Activated T-cell treated with anti-CD3 and anti-CD28 coated beads, Interleukin-2, amount 50 U/mL, for 1 hour (primary cell): ENCODE measurements at regions not wholly inside any gene's neighbourhood (a gene's known extent, or its start where the extent isn't known, plus 50 kb on each side); places are given as distances from the start of the nearest gene placed in this dataset.

Experiments
- DNase-seq: peaks from one replicate; pipeline ENCODE4 v3.0.0-alpha.2; 2020

DNA sequence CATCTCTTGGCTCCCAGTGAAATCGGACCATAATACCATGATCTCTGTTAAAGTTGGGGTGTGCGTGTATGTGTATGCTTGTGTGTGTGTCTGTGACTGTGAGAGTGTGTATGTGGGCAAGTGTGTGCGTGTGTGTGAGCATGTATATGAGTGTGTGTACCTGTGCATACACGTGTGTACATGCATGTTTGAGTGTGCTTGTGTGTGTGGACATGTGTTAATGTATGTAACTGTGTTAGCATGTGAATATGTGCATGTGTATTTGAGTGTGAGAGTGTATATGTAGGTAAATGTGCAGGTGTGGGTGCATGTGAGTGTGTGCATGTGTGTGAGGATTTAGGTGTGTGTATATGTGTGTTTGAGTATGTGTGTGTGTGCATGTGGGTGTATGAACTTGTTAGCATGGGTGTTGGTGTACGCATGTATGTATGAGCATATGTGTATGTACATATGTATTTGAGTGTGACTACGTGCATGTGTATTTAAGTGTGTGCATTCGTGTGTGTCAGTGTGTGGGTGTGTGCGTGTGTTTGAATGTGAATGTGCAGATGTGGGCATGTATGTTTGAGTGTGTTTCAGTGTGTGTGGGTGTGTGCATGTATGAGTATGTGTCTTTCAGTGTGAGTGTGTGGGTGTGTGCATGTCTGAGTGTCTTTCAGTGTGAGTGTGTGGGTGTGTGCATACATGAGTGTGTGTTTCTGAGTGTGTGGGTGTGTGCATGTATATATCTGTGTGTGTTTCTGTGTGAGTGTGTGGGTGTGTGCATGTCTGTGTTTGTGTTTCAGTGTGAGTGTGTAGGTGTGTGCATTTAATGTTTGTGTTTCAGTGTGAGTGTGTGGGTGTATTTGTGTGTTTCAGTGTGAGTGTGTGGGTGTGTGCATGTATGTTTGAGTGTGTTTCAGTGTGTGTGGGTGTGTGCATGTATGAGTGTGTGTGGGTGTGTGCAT, 183.2 kb downstream of the SOX9 start:
- DNase-seq, result no peak

- DNase-seq, result no peak
Measured at GRCh38 chr17:72304859-72305258, 184.0 kb downstream of the SOX9 start.

- DNase-seq, result no peak
Measured at GRCh38 chr17:72305472-72305871, 184.7 kb downstream of the SOX9 start.

GRCh38 chr17:72306037-72306436, 185.2 kb downstream of the SOX9 start:
- no peak for DNase-seq

GRCh38 chr17:72307836-72308235, 187.0 kb downstream of the SOX9 start:
- no peak for DNase-seq

GRCh38 chr17:72308744-72309385, 188.0 kb downstream of the SOX9 start:
- DNase-seq, result no peak

GRCh38 chr17:72311004-72311403, 190.2 kb downstream of the SOX9 start:
- no peak for DNase-seq

DNA sequence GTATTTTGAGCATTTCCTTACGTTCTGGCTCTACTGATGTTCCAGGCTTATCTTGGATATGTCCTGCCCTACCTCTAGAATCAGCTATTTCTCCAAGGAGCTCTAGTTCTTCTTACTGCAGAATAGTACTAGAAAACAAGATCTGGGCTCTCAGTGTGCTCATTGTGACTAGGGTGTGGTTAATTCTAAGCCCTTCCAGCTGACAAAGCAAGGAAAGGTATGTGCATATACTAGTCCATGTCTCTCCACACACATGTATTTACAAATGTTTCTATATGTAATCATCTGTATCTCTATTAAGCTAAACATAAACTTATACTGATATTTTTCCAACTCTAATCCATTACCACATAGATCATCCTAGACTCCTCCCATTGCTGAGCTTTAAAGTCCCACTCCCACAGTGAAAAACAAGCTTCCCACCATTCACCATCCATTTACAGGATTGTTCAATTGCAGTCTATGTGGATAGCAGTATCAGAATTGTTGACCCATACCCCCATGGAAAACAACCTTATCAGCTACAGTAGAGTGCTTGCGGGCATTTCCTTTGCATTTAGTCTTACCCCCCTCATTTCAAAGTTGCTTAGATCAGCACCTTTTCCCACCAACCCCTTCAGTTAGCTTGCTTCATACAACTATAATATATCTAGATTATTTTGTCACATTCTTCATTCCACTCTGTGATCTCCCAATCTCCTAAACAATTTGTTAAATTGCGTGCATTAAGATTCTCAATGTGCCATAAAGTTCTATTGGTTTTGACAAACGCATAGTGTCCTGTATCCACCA, 194.5 kb downstream of the SOX9 start:
- DNase-seq, result no peak

GRCh38 chr17:72318131-72318530, 197.3 kb downstream of the SOX9 start:
- no peak for DNase-seq

DNA sequence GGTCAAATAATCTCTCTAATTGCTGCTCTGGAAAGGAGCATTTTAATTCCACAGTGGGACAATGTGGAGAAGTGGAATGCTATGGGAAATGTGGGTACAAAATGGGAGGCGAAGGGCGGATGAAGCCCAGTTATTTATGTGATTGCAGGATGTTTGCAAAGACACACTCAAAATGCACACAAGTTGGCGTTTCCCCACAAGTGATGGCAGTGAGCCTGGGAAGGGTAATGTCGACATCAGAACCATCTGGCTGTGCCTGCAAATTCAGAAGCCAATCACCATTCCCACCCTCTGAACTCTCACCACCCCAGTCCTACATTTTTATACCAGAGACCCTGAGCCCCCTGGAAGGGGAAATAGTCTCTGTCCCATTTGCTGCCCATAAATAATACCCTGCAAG, 201.1 kb downstream of the SOX9 start:
- no peak for DNase-seq

DNA sequence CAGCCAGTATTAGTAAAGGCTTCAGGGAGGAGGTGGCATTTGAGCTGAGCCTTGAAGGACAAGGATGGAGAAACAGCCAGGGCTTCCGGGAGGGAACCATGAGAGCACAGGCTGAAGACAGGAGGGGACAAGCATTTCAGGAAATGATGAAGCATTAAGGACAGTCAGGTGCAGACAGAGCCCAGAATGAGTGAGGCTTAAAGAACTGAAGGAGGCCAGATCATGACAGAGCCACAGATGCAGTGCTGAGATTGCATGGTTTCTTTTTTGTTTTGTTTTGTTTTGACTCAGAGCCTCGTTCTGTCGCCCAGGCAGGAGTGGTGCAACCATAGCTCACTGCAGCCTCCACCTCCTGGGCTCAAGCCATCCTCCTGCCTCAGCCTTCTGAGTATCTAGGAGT, 211.5 kb downstream of the SOX9 start:
- no peak for DNase-seq

GRCh38 chr17:72333570-72333969, 212.8 kb downstream of the SOX9 start:
- no peak for DNase-seq

GRCh38 chr17:72334205-72334604, 213.4 kb downstream of the SOX9 start:
- no peak for DNase-seq

DNA sequence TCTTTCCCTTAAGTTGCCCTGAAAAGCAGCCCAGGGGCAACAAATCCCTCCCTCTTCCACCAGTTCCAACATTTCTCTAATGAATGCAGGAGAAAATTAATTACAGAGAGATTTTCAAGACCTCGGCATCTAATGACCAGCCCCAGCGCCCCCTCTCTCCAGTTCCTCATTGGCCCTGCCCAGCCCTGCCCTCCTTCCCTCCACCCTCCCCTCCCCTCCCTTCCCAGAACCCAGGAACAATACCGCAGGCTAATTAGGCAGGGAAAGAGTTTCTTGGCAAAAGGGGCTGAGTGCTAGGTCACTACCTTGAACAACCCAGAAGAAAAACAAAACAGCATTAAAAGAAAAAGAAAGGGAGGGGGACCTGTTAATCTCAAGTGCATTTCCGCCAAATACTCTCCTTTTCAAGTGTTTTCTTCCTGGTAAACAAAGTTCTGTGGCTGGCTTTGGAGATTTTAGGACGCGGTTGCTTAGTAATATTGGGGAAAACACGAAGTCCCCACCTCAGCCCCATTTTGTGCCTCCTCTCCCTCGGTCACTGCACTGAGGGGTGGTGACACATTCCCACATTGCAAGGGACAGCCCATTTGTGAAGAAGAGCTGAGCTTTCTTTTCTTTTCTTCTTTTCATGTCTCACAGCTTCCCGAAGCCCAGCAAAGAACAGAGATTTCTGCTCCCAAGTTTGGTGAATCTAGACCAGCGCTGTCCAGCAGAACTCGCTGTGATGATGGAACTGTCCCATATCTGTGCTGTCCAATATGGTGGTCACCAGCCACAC, 215.4 kb downstream of the SOX9 start:
- DNase-seq, result no peak

- DNase-seq, result no peak
Measured at GRCh38 chr17:72336804-72337070, 215.9 kb downstream of the SOX9 start.

DNA sequence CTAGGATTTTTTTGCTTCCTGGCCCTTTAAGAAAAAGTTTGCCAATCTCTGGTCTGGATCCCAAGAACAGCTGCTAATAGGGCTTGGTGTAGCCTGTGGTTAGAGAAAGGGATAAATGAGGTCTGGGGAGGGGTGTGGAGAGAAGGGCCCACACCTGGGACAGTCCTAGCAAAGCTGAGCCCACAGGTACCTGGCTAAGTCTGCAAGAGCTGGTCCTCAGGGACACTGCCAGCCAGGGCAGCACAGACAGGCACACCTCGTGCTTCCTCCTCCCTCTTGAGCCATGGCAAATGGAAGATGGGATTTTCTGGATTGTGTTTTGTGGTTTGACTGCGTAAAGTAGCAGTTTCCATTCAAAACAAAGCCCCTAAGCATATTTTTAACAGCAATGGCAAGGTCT, 217.5 kb downstream of the SOX9 start:
- no peak for DNase-seq

- DNase-seq, result no peak
Measured at GRCh38 chr17:72338847-72339790, 218.3 kb downstream of the SOX9 start.

DNA sequence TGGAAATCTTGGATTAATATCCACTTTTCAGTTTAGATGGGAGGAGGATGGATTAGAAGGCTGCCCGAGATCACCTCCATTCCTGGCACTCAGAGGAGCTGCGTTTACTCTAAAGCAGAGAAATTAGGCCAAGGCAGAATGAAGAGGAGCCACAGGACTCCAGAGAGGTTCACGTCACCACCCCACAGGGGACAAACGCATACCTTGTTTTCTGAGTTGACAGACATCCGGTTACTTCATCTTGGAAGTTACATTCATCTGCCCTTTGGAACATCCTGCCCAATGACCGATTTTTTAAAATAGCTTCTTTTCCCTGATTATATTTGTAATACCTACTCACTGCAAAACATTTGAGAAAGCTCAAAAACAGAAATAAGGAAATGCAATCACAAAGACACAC, 220.0 kb downstream of the SOX9 start:
- no peak for DNase-seq

- no peak for DNase-seq
Measured at GRCh38 chr17:72342061-72342460, 221.2 kb downstream of the SOX9 start.

DNA sequence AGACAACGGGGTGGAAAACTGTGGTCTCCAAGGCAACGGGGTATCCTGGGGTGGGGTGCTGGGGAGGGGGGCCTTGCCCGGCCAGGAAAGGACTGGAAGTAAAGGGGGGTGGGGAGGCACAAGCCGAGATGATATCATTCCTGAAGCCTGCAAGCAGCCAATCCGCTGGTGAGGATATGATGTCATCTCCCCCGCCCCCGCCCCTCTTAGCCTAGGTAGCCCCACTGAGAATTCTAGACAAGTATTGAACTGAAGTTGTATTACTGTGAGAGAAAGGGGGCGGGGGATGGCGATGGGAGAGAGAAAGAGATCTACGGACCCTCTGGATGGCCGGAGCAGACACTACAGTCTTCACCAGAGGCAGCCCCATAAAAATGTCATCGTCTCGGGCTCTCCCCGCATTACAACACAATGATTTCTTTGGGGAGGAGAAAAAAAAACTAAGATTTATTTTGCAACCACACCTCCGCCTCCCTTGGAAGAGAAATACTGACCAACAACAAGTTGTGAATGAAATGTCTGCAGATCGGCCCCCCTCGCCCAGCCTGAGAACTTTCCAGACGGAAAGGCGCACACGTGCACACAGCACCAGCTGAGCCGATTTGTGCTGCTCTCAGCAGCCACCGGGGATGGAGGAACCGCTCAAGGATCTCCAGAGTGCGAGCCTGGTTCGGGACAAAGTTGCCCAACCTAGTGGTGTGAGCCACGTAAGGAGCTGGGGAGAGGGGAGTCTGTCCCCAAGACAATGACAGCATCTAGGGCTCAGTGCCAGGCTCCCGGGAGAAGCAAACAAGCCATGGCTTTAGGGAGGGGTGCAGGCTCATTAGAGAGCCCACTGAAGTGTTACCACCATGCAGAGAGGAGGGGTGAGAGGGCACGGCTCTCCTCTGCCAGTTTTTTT, 222.1 kb downstream of the SOX9 start:
- no peak for DNase-seq

DNA sequence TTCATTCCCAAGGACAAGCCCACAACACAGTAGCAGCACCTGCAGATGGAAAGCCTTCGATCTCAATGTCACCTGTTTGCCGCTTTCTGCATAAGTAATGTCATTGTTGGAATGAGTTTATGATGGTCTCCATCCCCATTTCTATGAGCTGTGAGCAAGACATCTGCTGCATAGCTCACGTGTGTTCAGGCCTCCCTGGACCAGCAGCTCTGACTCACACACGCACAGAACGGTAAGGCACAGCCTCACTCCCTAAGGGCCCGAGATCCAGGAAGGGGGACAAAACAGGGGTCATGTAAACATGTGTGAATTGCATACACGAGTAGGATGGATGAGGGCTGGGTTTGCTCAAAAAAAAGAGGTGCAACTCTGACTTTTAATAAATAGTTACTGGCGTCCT, 223.1 kb downstream of the SOX9 start:
- no peak for DNase-seq
